ENCODE measurements at regions not wholly inside any gene's neighbourhood (a gene's known extent, or its start where the extent isn't known, plus 50 kb on each side); places are given as distances from the start of the nearest gene placed in this dataset.

- TF ChIP-seq CTCF (IDR thresholded peaks at IDR 0.05) (no peak), POLR2A (IDR thresholded peaks at IDR 0.05) (no peak)
Measured at GRCh38 chr4:22922426-22922825, 229.7 kb downstream of the GBA3 start.

Data from uterus (tissue), 2 donors.